Mucosa of stomach (tissue), 1 donor: ENCODE measurements at regions not wholly inside any gene's neighbourhood (a gene's known extent, or its start where the extent isn't known, plus 50 kb on each side); places are given as distances from the start of the nearest gene placed in this dataset.
"Not testable (repeated sequence)": the region's sequence is repeated elsewhere in the genome, so short reads cannot be mapped to it uniquely, and the experiment has no call there.

ENCODE experiments used
- H3K27me3 ChIP-seq: one replicate; pipeline ENCODE4 v1.7.0; 2013; ENCODE audit warnings: mild to moderate bottlenecking, low read length; ENCODE audit not compliant: control insufficient read depth, insufficient read depth
- H3K36me3 ChIP-seq: one replicate; pipeline ENCODE4 v1.7.0; 2013; ENCODE audit warnings: low read length; ENCODE audit not compliant: control insufficient read depth, insufficient read depth
- H3K4me1 ChIP-seq: one replicate; pipeline ENCODE4 v1.7.0; 2013; ENCODE audit warnings: mild to moderate bottlenecking, low read length; ENCODE audit not compliant: control insufficient read depth, insufficient read depth
- H3K4me3 ChIP-seq: one replicate; pipeline ENCODE4 v1.7.0; 2013; ENCODE audit warnings: low read length
- H3K9ac ChIP-seq: one replicate; pipeline ENCODE4 v1.7.0; 2013; ENCODE audit warnings: mild to moderate bottlenecking, low read length, moderate library complexity
- H3K9me3 ChIP-seq: one replicate; pipeline ENCODE4 v1.7.0; 2013; ENCODE audit warnings: mild to moderate bottlenecking, low read length, moderate library complexity; ENCODE audit not compliant: control insufficient read depth
- donor health status: Pancreatic carcinoma.

DNA sequence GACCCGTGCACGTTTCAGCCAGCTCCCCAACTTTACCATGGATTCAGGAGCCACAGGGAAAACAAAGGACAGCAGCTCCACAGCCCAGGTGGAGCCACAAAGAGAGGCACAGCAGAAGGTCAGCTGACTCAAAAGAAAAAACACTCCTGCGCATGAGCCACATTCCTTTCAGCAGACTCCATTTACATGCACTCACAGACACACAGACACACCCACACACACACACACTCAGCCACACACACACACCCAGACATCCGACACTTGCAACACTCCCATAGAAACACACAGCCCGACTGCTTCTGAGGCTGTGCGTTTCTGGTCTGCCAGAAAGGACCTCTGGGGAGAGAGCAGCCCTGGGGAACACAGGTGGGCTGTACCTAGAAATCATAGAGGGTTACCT lies 2335.5 kb downstream of the TP53TG3F start:
- no peak overlapping the region for H3K9ac ChIP-seq
- H3K4me3 ChIP-seq, result no peak overlapping the region
- H3K27me3 ChIP-seq, result no peaks in the 10 kb centered on the region
- H3K4me1 ChIP-seq, result peaks cover 10% of the 10 kb centered on the region
- no peaks in the 10 kb centered on the region for H3K36me3 ChIP-seq
- no peaks in the 10 kb centered on the region for H3K9me3 ChIP-seq

DNA sequence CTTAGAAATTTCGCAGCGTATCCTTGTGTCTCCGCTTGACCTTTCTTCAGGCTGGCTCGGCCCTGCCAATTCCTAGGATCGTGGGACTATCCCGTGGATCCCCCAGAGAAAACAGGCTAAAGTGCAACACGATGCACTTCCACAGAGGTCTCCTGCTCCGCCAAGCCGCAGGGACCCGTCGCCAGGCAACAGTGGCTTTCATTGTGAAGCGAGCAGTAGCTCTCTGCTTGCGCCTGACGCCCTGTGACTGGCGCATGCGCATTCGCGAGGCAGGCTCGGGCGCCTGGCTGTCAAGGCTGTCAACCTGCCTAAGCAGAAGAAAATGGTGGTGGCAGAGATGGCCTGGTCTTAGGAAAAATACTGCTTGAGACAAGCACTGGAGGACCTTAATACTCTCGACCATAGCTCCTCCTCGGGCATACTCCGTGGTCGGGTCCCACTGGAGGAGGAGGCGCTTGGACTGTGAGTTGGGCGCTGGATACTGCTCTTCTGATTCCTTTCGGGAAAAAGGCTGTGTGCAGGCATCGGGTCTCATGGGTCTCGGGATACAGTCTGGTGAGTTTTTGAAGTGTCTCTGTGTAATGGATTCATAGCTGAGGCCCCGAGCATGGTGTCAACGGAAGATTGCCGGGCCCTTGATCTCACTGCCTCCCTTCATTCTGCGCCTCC lies 2336.1 kb downstream of the TP53TG3F start:
- H3K36me3 ChIP-seq, result no peaks in the 10 kb centered on the region
- no peak overlapping the region for H3K4me3 ChIP-seq
- no peaks in the 10 kb centered on the region for H3K27me3 ChIP-seq
- H3K9me3 ChIP-seq, result no peaks in the 10 kb centered on the region
- no peak overlapping the region for H3K9ac ChIP-seq
- peaks cover 10% of the 10 kb centered on the region for H3K4me1 ChIP-seq

DNA sequence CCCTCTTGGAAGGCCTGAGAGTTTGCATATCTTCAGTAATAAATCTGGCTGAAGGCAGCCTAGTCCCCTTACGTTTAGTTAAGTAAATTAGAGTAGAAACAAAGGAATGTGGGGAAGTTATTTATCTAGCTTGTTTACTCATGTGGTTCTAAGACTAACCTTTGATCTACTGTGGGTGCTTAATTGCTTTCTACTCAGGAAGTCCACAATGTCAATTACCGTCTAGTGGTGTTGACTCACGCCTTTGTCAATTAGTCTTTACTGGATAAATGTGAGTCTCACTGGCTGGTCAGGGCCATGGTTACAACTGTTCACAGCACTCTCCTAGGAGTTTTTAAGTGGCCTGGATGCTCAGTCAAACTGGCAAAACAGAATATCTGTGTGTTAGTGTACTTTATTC lies 2338.4 kb downstream of the TP53TG3F start:
- no peaks in the 10 kb centered on the region for H3K27me3 ChIP-seq
- H3K4me3 ChIP-seq, result no peak overlapping the region
- no peak overlapping the region for H3K9ac ChIP-seq
- no peaks in the 10 kb centered on the region for H3K9me3 ChIP-seq
- peaks cover 10% of the 10 kb centered on the region for H3K4me1 ChIP-seq
- no peaks in the 10 kb centered on the region for H3K36me3 ChIP-seq

DNA sequence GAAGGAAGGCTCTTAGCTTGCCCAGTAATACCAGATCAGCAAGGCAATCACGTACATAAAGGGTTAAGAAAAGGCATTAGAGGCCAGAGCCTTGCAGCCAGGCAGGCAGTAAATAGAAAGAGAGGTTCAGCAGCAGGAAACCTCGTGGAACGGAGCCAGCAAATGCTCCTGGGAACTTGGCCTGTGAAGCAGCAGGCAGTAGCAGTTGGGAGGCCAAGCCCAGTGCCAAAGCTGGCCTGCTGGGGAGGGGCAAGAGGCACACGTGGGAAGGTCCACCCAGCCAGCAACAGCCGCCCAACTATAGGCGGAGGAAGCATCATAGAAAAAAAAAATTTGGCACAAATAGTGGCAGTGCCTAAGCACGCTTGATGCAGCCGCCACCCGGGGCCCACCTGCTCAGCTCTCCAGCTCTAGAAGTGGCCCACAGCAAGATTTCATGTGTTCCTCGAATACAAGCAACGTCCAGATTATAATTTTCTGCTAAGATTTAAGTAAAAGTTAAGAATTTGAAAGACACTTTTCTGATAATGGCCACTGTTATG lies 2339.5 kb downstream of the TP53TG3F start:
- H3K4me1 ChIP-seq, result peaks cover 10% of the 10 kb centered on the region
- no peaks in the 10 kb centered on the region for H3K36me3 ChIP-seq
- H3K9ac ChIP-seq, result no peak overlapping the region
- H3K9me3 ChIP-seq, result no peaks in the 10 kb centered on the region
- no peaks in the 10 kb centered on the region for H3K27me3 ChIP-seq
- no peak overlapping the region for H3K4me3 ChIP-seq

DNA sequence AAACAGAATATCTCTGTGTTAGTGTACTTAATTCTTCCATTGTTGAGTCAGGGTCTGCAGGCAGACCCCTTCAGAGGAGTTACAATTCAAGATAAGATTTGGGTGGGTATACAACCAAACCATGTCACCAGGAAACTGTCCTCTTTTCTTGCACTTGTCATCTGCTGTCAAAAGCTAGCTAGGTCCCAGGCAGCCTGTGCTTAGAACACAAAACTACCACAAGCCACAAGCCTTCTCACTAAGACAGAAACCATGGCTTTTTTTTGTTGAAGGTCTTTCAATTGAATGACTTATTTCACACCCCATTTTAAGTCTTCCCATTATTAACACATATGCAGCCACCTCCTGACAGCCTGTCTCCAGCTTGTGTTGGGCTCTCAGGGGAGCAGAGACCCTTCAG lies 2345.1 kb downstream of the TP53TG3F start:
- H3K9me3 ChIP-seq, H3K4me3 ChIP-seq, H3K9ac ChIP-seq, H3K4me1 ChIP-seq, H3K36me3 ChIP-seq, H3K27me3 ChIP-seq: not testable (repeated sequence)

DNA sequence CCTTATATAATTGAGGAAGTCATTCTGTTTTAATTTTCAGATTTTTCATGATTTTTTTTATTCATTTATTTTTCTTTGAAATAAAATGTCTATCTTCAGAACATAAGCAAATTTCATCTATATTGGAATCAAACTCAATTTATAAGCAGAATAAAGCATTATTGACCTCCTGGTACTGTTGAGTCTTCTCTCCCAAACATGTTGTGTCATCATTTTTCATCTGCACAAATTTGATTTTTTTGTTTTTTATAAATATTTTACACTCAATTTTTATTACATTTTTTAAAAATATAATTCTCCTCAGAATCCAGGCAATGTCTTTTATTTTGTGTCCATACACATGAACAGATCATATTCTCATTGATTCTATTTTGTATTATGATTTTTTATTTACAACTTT lies 2363.9 kb downstream of the TP53TG3F start:
- H3K9ac ChIP-seq, result no peak overlapping the region
- no peaks in the 10 kb centered on the region for H3K4me1 ChIP-seq
- no peaks in the 10 kb centered on the region for H3K27me3 ChIP-seq
- H3K9me3 ChIP-seq, result no peaks in the 10 kb centered on the region
- H3K4me3 ChIP-seq, result no peak overlapping the region
- no peaks in the 10 kb centered on the region for H3K36me3 ChIP-seq

DNA sequence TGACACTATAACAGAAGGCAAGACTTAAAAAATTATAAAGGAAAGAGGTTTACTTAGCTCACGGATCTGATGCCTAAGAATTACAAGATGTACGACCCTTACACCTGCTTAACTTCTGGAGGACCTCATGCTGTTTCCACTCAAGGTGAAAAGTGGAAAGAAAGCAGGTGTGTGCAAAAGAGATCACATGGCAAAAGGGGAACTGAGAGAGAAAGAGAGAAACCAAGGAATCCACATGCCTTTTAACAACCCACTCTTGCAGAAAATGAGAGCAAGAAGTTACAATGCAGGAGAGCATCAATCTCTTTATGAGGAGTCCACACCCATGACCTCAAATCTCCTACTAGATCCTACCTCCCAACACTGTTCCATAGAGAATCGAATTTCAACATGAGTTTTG lies 2382.2 kb downstream of the TP53TG3F start:
- Histone ChIP-seq H3K9me3 (no peaks in the 10 kb centered on the region), H3K27me3 (no peaks in the 10 kb centered on the region), H3K36me3 (no peaks in the 10 kb centered on the region), H3K4me1 (no peaks in the 10 kb centered on the region), H3K4me3 (no peak overlapping the region), H3K9ac (no peak overlapping the region)

DNA sequence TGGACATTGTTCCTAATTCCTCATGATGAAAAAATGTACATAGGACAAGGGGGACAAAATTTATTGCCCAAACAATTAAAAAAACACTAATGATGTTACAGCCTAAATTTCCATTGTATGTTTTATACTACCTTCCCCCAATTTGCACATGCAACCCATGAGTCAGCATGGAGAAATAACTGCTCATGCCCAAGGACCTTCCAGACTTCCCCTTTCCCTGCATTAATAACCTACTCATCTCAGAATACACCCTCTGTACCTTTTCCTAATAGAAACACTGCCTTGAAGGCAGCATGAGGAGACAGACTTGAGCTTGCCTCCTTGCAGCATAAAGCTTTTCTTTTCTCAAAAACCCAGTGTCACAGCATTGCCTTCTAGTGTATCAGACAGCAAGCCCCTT lies 2402.8 kb downstream of the TP53TG3F start:
- no peaks in the 10 kb centered on the region for H3K27me3 ChIP-seq
- no peak overlapping the region for H3K9ac ChIP-seq
- H3K4me3 ChIP-seq, result no peak overlapping the region
- no peaks in the 10 kb centered on the region for H3K4me1 ChIP-seq
- no peaks in the 10 kb centered on the region for H3K9me3 ChIP-seq
- no peaks in the 10 kb centered on the region for H3K36me3 ChIP-seq

DNA sequence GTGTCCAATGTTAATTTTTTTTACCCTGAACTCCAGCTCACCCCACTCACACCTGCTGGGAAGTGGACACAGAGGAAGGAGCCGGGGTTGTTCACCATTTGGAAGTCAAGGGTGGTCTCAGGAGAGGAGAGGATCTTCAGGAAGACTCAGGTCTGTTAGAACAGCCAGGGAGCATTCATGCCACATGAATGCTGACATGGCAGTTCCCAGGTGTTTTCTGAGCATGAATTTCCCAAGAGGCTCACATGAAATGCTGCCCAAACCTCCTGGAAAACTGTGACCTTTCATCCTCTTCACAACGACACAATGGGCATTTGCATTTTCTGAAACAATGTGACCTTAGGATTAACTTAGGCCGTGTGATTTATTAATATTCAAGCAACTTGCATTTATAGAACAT lies 2409.2 kb downstream of the TP53TG3F start:
- no peak overlapping the region for H3K4me3 ChIP-seq
- no peaks in the 10 kb centered on the region for H3K9me3 ChIP-seq
- H3K9ac ChIP-seq, result no peak overlapping the region
- H3K36me3 ChIP-seq, result no peaks in the 10 kb centered on the region
- no peaks in the 10 kb centered on the region for H3K4me1 ChIP-seq
- no peaks in the 10 kb centered on the region for H3K27me3 ChIP-seq

DNA sequence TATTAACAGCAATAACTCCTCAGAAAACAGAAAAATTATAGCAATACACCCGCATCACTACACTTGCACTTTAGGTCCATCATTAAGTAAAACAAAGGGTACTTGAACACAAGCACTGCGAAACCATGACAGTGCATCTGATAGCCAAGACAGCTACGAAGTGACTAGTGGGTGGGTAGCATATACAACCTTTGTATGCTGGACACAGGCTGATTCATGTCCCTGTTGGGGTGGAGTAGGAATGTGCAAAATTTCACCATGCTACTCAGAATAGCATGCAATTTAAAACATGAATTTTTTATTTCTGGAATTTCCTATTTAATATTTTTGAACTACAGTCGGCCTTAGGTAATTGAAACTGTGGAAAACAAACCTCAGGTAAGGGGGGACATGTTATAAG lies 2414.1 kb downstream of the TP53TG3F start:
- H3K4me3 ChIP-seq, result no peak overlapping the region
- H3K9me3 ChIP-seq, result no peaks in the 10 kb centered on the region
- no peaks in the 10 kb centered on the region for H3K36me3 ChIP-seq
- no peaks in the 10 kb centered on the region for H3K27me3 ChIP-seq
- no peak overlapping the region for H3K9ac ChIP-seq
- no peaks in the 10 kb centered on the region for H3K4me1 ChIP-seq

DNA sequence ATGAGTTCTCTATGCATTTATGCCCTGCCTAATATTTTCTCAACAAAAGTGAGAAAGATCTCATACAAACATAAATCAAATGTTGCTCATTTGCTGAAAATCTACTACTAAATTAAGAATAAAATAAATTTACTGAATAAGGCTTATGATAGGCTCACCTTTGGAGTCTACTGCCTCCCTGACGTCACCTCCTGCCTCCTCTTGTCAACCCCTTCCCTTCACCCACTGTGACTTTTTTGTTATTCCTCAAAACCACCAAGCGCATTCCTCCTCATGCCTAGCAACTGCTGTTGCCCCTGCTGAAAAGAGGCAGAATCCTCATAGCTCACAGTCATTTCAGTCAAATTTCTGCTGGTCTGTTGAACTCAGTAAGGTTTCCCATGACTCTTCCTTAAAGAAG lies 2422.2 kb downstream of the TP53TG3F start:
- Histone ChIP-seq H3K9me3 (no peaks in the 10 kb centered on the region), H3K9ac (no peak overlapping the region), H3K27me3 (no peaks in the 10 kb centered on the region), H3K36me3 (no peaks in the 10 kb centered on the region), H3K4me1 (no peaks in the 10 kb centered on the region), H3K4me3 (no peak overlapping the region)

DNA sequence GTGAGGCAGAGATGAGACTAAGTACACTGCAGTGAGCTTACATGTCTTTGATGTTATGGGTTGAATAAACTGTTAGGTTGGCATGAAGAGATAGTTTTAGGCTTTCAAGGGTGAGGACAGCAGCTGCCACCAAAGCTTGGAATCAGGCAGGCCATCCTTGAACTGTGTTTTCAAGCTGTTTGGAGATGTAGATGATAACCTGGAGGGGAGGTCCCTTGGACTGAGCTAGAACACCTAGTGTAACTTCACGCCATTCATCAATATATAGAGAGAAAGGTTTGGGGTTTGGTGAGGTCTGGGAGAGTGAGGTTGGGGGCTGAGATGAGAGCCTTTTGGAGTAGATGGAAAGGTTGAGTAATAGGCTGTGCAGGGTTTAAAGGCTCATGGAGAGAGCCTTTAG lies 2447.0 kb downstream of the TP53TG3F start:
- Histone ChIP-seq H3K27me3 (no peaks in the 10 kb centered on the region), H3K9me3 (no peaks in the 10 kb centered on the region), H3K4me1 (no peaks in the 10 kb centered on the region), H3K4me3 (no peak overlapping the region), H3K36me3 (no peaks in the 10 kb centered on the region), H3K9ac (no peak overlapping the region)

DNA sequence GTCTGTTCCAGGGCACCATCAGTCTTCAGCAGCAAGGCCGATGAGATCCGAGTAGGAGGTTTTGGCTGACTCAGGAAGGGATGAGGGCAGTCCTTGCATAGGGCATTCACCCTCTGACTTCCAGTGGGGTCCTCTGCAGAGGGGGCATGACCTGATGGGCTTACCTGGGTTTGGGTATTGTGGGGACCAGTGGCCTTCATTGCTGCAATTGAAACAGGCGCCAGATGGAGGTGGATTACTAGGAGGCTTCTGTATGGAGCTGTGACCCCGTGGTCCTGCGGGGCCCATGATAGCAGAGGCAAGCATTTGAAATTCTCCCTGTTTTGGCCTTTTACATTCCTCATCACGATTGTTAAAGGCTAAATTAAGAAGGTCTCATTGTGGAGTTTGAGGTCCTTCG lies 2448.7 kb downstream of the TP53TG3F start:
- Histone ChIP-seq H3K9me3 (no peaks in the 10 kb centered on the region), H3K4me1 (no peaks in the 10 kb centered on the region), H3K9ac (no peak overlapping the region), H3K27me3 (no peaks in the 10 kb centered on the region), H3K4me3 (no peak overlapping the region), H3K36me3 (no peaks in the 10 kb centered on the region)
